SK-N-MC (cell line): ENCODE measurements at regions not wholly inside any gene's neighbourhood (a gene's known extent, or its start where the extent isn't known, plus 50 kb on each side); places are given as distances from the start of the nearest gene placed in this dataset.

Experiments used
- DNase-seq: peaks from one replicate; pipeline ENCODE4 v3.0.0-alpha.2; 2011; ENCODE audit warnings: low read depth, low spot score
- H3K27ac ChIP-seq: fragments of 200-600 bp; sonication (generic); 2 replicates; pipeline ENCODE4 v1.5.1; 2016; ENCODE audit warnings: mixed run types
- H3K36me3 ChIP-seq: fragments of 200-600 bp; sonication (generic); 2 replicates; pipeline ENCODE4 v1.6.1; 2017; ENCODE audit warnings: antibody characterized with exemption, low read length, mixed read lengths; ENCODE audit not compliant: insufficient read depth
- H3K4me3 ChIP-seq: fragments of 200-600 bp; sonication (generic); 2 replicates; pipeline ENCODE4 v1.5.1; 2016
- H3K9ac ChIP-seq: fragments of 200-600 bp; sonication (generic); 2 replicates; pipeline ENCODE4 v1.8.0; 2017; ENCODE audit warnings: mixed run types, mixed read lengths; ENCODE audit not compliant: insufficient read length
- H3K9me3 ChIP-seq: fragments of 200-600 bp; sonication (generic); 2 replicates; pipeline ENCODE4 v1.6.1; 2017; ENCODE audit warnings: low read depth, mild to moderate bottlenecking, antibody characterized with exemption, low read length, moderate library complexity, mixed read lengths
- EZH2 ChIP-seq: fragments of 200-600 bp; sonication (generic); IDR thresholded peaks from one replicate; pipeline ENCODE4 v1.6.1; 2017; ENCODE audit warnings: antibody characterized with exemption
- FOXP2 ChIP-seq: optimal IDR thresholded peaks from 2 replicates; pipeline ENCODE3; 2011; ENCODE audit warnings: mild to moderate bottlenecking, moderate library complexity; ENCODE audit not compliant: insufficient read depth; ENCODE audit errors: extremely low read length, control extremely low read depth
- POLR2AphosphoS5 ChIP-seq: IDR thresholded peaks from 2 replicates; pipeline ENCODE4 v1.6.1; 2012; ENCODE audit warnings: mild to moderate bottlenecking, low read depth, low read length, borderline replicate concordance

- no peak for DNase-seq
- H3K27ac ChIP-seq, result no peak overlapping the region
- no peaks in the 10 kb centered on the region for H3K36me3 ChIP-seq
- no peaks in the 10 kb centered on the region for H3K9me3 ChIP-seq
- no peak overlapping the region for H3K9ac ChIP-seq
- TF ChIP-seq EZH2, result no peak
- no peak for TF ChIP-seq POLR2AphosphoS5
- no peak for TF ChIP-seq FOXP2
- H3K4me3 ChIP-seq, result no peak overlapping the region
Observed at GRCh38 chr6:119610754-119611153, 261.2 kb upstream of the MAN1A1 start.

- no peak for TF ChIP-seq POLR2AphosphoS5
- TF ChIP-seq FOXP2, result no peak
- no peak for TF ChIP-seq EZH2
- H3K9ac ChIP-seq, result no peak overlapping the region
- H3K9me3 ChIP-seq, result no peaks in the 10 kb centered on the region
- no peak for DNase-seq
- no peak overlapping the region for H3K4me3 ChIP-seq
- no peaks in the 10 kb centered on the region for H3K36me3 ChIP-seq
- no peak overlapping the region for H3K27ac ChIP-seq
Observed at GRCh38 chr6:119610265-119610664, 260.7 kb upstream of the MAN1A1 start.

GRCh38 chr6:119609865-119610264, 260.3 kb upstream of the MAN1A1 start:
- Histone ChIP-seq H3K36me3 (no peaks in the 10 kb centered on the region), H3K27ac (no peak overlapping the region), H3K9me3 (no peaks in the 10 kb centered on the region), H3K4me3 (no peak overlapping the region), H3K9ac (no peak overlapping the region)
- no peak for TF ChIP-seq EZH2
- TF ChIP-seq POLR2AphosphoS5, result no peak
- TF ChIP-seq FOXP2, result no peak
- no peak for DNase-seq

GRCh38 chr6:119608994-119609393, 259.4 kb upstream of the MAN1A1 start:
- no peak overlapping the region for H3K27ac ChIP-seq
- no peak overlapping the region for H3K9ac ChIP-seq
- no peak overlapping the region for H3K4me3 ChIP-seq
- no peaks in the 10 kb centered on the region for H3K9me3 ChIP-seq
- no peaks in the 10 kb centered on the region for H3K36me3 ChIP-seq
- TF ChIP-seq POLR2AphosphoS5 (no peak), FOXP2 (no peak), EZH2 (no peak)
- DNase-seq, result no peak

GRCh38 chr6:119604124-119604523, 254.6 kb upstream of the MAN1A1 start:
- no peak for TF ChIP-seq EZH2
- TF ChIP-seq FOXP2, result no peak
- TF ChIP-seq POLR2AphosphoS5, result no peak
- H3K9ac ChIP-seq, result no peak overlapping the region
- H3K36me3 ChIP-seq, result no peaks in the 10 kb centered on the region
- H3K27ac ChIP-seq, result no peak overlapping the region
- no peak overlapping the region for H3K4me3 ChIP-seq
- no peaks in the 10 kb centered on the region for H3K9me3 ChIP-seq
- no peak for DNase-seq

GRCh38 chr6:119603501-119603900, 253.9 kb upstream of the MAN1A1 start:
- H3K9me3 ChIP-seq, result no peaks in the 10 kb centered on the region
- no peak overlapping the region for H3K9ac ChIP-seq
- no peak overlapping the region for H3K4me3 ChIP-seq
- no peaks in the 10 kb centered on the region for H3K36me3 ChIP-seq
- TF ChIP-seq POLR2AphosphoS5 (no peak), EZH2 (no peak), FOXP2 (no peak)
- DNase-seq, result no peak
- H3K27ac ChIP-seq, result no peak overlapping the region

- Histone ChIP-seq H3K9me3 (no peaks in the 10 kb centered on the region), H3K4me3 (no peak overlapping the region), H3K9ac (no peak overlapping the region), H3K27ac (no peak overlapping the region), H3K36me3 (no peaks in the 10 kb centered on the region)
- DNase-seq, result no peak
- TF ChIP-seq POLR2AphosphoS5 (no peak), EZH2 (no peak)
Observed at GRCh38 chr6:119602215-119603178, 252.9 kb upstream of the MAN1A1 start.

GRCh38 chr6:119598883-119599282, 249.3 kb upstream of the MAN1A1 start:
- TF ChIP-seq FOXP2 (no peak), POLR2AphosphoS5 (no peak), EZH2 (no peak)
- DNase-seq, result no peak

More at GRCh38 chr6:119598883-119599282, 249.3 kb upstream of the MAN1A1 start:
- Histone ChIP-seq H3K36me3 (no peaks in the 10 kb centered on the region), H3K27ac (no peak overlapping the region), H3K9ac (no peak overlapping the region), H3K4me3 (no peak overlapping the region), H3K9me3 (no peaks in the 10 kb centered on the region)
